HEK293 (cell line): ENCODE measurements at regions not wholly inside any gene's neighbourhood (a gene's known extent, or its start where the extent isn't known, plus 50 kb on each side); places are given as distances from the start of the nearest gene placed in this dataset.

Source experiments
- CTCF ChIA-PET: fragments of 350-600 bp; formaldehyde crosslinking; extraction: SDS; loops from one replicate; lab custom pipeline; 2021; ENCODE audit warnings: antibody characterized with exemption; lab: Yijun Ruan, JAX
- POLR2A ChIA-PET: fragments of 300-600 bp; formaldehyde crosslinking; extraction: SDS; loops from one replicate; lab custom pipeline; 2020; ENCODE audit warnings: antibody characterized with exemption, inconsistent platforms; lab: Yijun Ruan, JAX
- H3K27ac ChIP-seq: fragments of 200-500 bp; sonication (Bioruptor generic); 2 replicates; pipeline ENCODE4 v1.5.1; 2014; ENCODE audit warnings: low read depth, low read length, control low read depth, inconsistent platforms; ENCODE audit errors: extremely low read depth
- H3K36me3 ChIP-seq, 2 experiments: fragments of 200-500 bp in 1 of 2; sonication (Bioruptor generic) in 1 of 2; 1 replicate in 1 of 2; 2 replicates in 1 of 2; pipeline ENCODE4 v1.5.1; 2014 to 2017; ENCODE audit warnings: inconsistent platforms in 2 of 2, low read length in 2 of 2; ENCODE audit not compliant: control insufficient read depth in 2 of 2, insufficient read depth in 1 of 2
- H3K4me1 ChIP-seq: fragments of 200-500 bp; sonication (Bioruptor generic); 2 replicates; pipeline ENCODE4 v1.5.1; 2014; ENCODE audit warnings: mild to moderate bottlenecking, low read length, inconsistent platforms; ENCODE audit not compliant: control insufficient read depth, insufficient read depth
- H3K4me3 ChIP-seq: 2 replicates; pipeline ENCODE4 v1.5.1; 2011; ENCODE audit warnings: low read depth, mild to moderate bottlenecking, control low read depth, low read length, moderate library complexity
- H3K9me3 ChIP-seq: fragments of 200-500 bp; sonication (Bioruptor generic); 2 replicates; pipeline ENCODE4 v1.5.1; 2014; ENCODE audit warnings: low read depth, low read length, inconsistent platforms; ENCODE audit not compliant: control insufficient read depth, insufficient read depth
- FEZF1 ChIP-seq: fragments of 450-650 bp; formaldehyde crosslinking; IDR thresholded peaks from 2 replicates; pipeline ENCODE4 v1.5.1; 2016; ENCODE audit warnings: missing biosample characterization, missing genetic modification characterization
- KLF8 ChIP-seq: fragments of 450-650 bp; formaldehyde crosslinking; IDR thresholded peaks from 2 replicates; pipeline ENCODE4 v1.5.1; 2016; ENCODE audit warnings: missing biosample characterization, missing genetic modification characterization
- PRDM4 ChIP-seq: fragments of 450-650 bp; formaldehyde crosslinking; IDR thresholded peaks from 2 replicates; pipeline ENCODE4 v1.5.1; 2017; ENCODE audit warnings: missing biosample characterization, missing genetic modification characterization
- SETDB1 ChIP-seq: IDR thresholded peaks from one replicate; pipeline ENCODE4 v1.6.1; 2017; ENCODE audit warnings: mild to moderate bottlenecking, low read length, moderate library complexity, mixed read lengths; ENCODE audit not compliant: insufficient read length
- TCF7L2 ChIP-seq: IDR thresholded peaks from 2 replicates; pipeline ENCODE4 v1.6.1; 2011; ENCODE audit warnings: low read depth, mild to moderate bottlenecking, inconsistent platforms, low read length, moderate library complexity, borderline replicate concordance
- ZNF132 ChIP-seq: fragments of 450-650 bp; formaldehyde crosslinking; IDR thresholded peaks from 2 replicates; pipeline ENCODE4 v1.5.1; 2017; ENCODE audit warnings: missing biosample characterization, missing genetic modification characterization, borderline replicate concordance
- ZNF157 ChIP-seq: fragments of 450-650 bp; formaldehyde crosslinking; IDR thresholded peaks from 2 replicates; pipeline ENCODE4 v1.5.1; 2016; ENCODE audit warnings: missing biosample characterization, missing genetic modification characterization
- ZNF221 ChIP-seq: fragments of 450-650 bp; formaldehyde crosslinking; IDR thresholded peaks from 2 replicates; pipeline ENCODE4 v1.5.1; 2017; ENCODE audit warnings: missing biosample characterization, missing genetic modification characterization, borderline replicate concordance
- ZNF398 ChIP-seq: fragments of 450-650 bp; formaldehyde crosslinking; IDR thresholded peaks from 2 replicates; pipeline ENCODE4 v1.5.1; 2017; ENCODE audit warnings: missing biosample characterization, missing genetic modification characterization
- ZNF561 ChIP-seq: fragments of 450-650 bp; IDR thresholded peaks from 2 replicates; pipeline ENCODE4 v1.5.1; 2018; ENCODE audit warnings: missing biosample characterization, missing genetic modification characterization, borderline replicate concordance
- ZNF600 ChIP-seq: fragments of 450-650 bp; formaldehyde crosslinking; IDR thresholded peaks from 2 replicates; pipeline ENCODE4 v1.5.1; 2016; ENCODE audit warnings: missing biosample characterization, missing genetic modification characterization
- ZNF658 ChIP-seq: fragments of 450-650 bp; formaldehyde crosslinking; IDR thresholded peaks from 2 replicates; pipeline ENCODE4; 2016; ENCODE audit warnings: missing biosample characterization, missing genetic modification characterization
- ZNF830 ChIP-seq: fragments of 450-650 bp; IDR thresholded peaks from 2 replicates; pipeline ENCODE4 v1.5.0; 2018; ENCODE audit warnings: missing biosample characterization, missing genetic modification characterization, low read depth, mild to moderate bottlenecking, moderate library complexity
- TF ChIP-seq, protein P1 (sequence below): fragments of 450-650 bp; formaldehyde crosslinking; IDR thresholded peaks from 2 replicates; pipeline ENCODE4 v1.5.1; 2016; ENCODE audit warnings: missing biosample characterization, missing genetic modification characterization
- TF ChIP-seq, protein P2 (sequence below): fragments of 450-650 bp; formaldehyde crosslinking; IDR thresholded peaks from 2 replicates; pipeline ENCODE4 v1.5.1; 2016; ENCODE audit warnings: missing biosample characterization, missing genetic modification characterization, borderline replicate concordance
- TF ChIP-seq, protein P3 (sequence below): fragments of 450-650 bp; formaldehyde crosslinking; IDR thresholded peaks from 2 replicates; pipeline ENCODE4 v1.5.1; 2016; ENCODE audit warnings: missing biosample characterization, missing genetic modification characterization

DNA sequence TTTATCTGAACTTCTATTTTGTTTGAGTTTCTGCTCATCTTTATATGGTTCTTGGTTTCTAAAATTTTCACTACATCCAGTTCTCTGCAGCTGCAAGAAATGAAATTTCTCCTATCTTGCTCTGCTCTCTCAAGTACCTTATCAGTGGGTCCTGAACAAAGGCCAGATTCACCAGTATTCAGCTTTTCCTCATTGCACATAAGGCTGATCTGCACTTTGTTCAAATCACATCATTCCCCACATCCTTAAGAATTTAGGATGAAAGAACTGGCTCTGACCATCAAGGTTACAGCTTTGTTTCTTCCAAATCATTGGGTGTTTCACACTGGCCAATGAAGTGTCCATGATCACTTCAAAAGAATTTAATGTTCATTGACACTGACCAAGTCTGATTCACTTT lies 211.4 kb downstream of the GRIN2B start:
- ChIA-PET POLR2A (no interaction called here), CTCF (no interaction called here)

More for the DNA sequence above, 211.4 kb downstream of the GRIN2B start:
- no peaks in the 10 kb centered on the region for H3K36me3 ChIP-seq
- no peaks in the 10 kb centered on the region for H3K4me1 ChIP-seq
- no peak overlapping the region for H3K27ac ChIP-seq
- no peaks in the 10 kb centered on the region for H3K9me3 ChIP-seq
- H3K4me3 ChIP-seq = no peak overlapping the region
- TF ChIP-seq KLF8 (tag by site-specific recombination) (no peak), ZNF398 (tag by site-specific recombination) (no peak), ZNF658 (tag by site-specific recombination) (no peak), ZNF157 (tag by site-specific recombination) (no peak), TCF7L2 (no peak), FEZF1 (no peak), ZNF132 (no peak), ZNF600 (tag by site-specific recombination) (no peak), ZNF561 (no peak), ZNF221 (no peak), PRDM4 (no peak), ZNF830 (tag by site-specific recombination) (no peak), SETDB1 (no peak)
- TF ChIP-seq, protein P1, sequence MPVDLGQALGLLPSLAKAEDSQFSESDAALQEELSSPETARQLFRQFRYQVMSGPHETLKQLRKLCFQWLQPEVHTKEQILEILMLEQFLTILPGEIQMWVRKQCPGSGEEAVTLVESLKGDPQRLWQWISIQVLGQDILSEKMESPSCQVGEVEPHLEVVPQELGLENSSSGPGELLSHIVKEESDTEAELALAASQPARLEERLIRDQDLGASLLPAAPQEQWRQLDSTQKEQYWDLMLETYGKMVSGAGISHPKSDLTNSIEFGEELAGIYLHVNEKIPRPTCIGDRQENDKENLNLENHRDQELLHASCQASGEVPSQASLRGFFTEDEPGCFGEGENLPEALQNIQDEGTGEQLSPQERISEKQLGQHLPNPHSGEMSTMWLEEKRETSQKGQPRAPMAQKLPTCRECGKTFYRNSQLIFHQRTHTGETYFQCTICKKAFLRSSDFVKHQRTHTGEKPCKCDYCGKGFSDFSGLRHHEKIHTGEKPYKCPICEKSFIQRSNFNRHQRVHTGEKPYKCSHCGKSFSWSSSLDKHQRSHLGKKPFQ (tag by site-specific recombination) = no peak
- TF ChIP-seq, protein P2, sequence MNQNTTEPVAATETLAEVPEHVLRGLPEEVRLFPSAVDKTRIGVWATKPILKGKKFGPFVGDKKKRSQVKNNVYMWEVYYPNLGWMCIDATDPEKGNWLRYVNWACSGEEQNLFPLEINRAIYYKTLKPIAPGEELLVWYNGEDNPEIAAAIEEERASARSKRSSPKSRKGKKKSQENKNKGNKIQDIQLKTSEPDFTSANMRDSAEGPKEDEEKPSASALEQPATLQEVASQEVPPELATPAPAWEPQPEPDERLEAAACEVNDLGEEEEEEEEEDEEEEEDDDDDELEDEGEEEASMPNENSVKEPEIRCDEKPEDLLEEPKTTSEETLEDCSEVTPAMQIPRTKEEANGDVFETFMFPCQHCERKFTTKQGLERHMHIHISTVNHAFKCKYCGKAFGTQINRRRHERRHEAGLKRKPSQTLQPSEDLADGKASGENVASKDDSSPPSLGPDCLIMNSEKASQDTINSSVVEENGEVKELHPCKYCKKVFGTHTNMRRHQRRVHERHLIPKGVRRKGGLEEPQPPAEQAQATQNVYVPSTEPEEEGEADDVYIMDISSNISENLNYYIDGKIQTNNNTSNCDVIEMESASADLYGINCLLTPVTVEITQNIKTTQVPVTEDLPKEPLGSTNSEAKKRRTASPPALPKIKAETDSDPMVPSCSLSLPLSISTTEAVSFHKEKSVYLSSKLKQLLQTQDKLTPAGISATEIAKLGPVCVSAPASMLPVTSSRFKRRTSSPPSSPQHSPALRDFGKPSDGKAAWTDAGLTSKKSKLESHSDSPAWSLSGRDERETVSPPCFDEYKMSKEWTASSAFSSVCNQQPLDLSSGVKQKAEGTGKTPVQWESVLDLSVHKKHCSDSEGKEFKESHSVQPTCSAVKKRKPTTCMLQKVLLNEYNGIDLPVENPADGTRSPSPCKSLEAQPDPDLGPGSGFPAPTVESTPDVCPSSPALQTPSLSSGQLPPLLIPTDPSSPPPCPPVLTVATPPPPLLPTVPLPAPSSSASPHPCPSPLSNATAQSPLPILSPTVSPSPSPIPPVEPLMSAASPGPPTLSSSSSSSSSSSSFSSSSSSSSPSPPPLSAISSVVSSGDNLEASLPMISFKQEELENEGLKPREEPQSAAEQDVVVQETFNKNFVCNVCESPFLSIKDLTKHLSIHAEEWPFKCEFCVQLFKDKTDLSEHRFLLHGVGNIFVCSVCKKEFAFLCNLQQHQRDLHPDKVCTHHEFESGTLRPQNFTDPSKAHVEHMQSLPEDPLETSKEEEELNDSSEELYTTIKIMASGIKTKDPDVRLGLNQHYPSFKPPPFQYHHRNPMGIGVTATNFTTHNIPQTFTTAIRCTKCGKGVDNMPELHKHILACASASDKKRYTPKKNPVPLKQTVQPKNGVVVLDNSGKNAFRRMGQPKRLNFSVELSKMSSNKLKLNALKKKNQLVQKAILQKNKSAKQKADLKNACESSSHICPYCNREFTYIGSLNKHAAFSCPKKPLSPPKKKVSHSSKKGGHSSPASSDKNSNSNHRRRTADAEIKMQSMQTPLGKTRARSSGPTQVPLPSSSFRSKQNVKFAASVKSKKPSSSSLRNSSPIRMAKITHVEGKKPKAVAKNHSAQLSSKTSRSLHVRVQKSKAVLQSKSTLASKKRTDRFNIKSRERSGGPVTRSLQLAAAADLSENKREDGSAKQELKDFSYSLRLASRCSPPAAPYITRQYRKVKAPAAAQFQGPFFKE (tag by site-specific recombination) = no peak
- TF ChIP-seq, protein P3, sequence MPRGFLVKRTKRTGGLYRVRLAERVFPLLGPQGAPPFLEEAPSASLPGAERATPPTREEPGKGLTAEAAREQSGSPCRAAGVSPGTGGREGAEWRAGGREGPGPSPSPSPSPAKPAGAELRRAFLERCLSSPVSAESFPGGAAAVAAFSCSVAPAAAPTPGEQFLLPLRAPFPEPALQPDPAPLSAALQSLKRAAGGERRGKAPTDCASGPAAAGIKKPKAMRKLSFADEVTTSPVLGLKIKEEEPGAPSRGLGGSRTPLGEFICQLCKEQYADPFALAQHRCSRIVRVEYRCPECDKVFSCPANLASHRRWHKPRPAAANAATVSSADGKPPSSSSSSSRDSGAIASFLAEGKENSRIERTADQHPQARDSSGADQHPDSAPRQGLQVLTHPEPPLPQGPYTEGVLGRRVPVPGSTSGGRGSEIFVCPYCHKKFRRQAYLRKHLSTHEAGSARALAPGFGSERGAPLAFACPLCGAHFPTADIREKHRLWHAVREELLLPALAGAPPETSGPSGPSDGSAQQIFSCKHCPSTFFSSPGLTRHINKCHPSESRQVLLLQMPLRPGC = no peak
